ENCODE measurements at regions not wholly inside any gene's neighbourhood (a gene's known extent, or its start where the extent isn't known, plus 50 kb on each side); places are given as distances from the start of the nearest gene placed in this dataset.
"Not testable (repeated sequence)": the region's sequence is repeated elsewhere in the genome, so short reads cannot be mapped to it uniquely, and the experiment has no call there.

- ChIA-PET POLR2A (no interaction called here), CTCF (no interaction called here)
- H3K4me1 Mint-ChIP-seq (ENCODE audit: low read depth), result no peaks in the 10 kb centered on the region
- no peaks in the 10 kb centered on the region for H3K36me3 Mint-ChIP-seq (ENCODE audit: low read depth)
- H3K27me3 ChIP-seq (ENCODE audit: control insufficient read depth in 1 of 2, insufficient read depth in 2 of 2, low read length in 2 of 2), result no peaks in the 10 kb centered on the region
- no peak overlapping the region for H3K27ac Mint-ChIP-seq
- no peak for TF ChIP-seq CTCF (IDR thresholded peaks at IDR 0.05)
- no peak for ATAC-seq (ENCODE audit: poor library complexity)
- no peak overlapping the region for H3K4me3 ChIP-seq (ENCODE audit: low read length)
- no peak overlapping the region for H3K27ac ChIP-seq (ENCODE audit: low read depth in 1 of 2, low read length in 2 of 2)
- no peak overlapping the region for H3K4me3 Mint-ChIP-seq
- no peaks in the 10 kb centered on the region for H3K36me3 ChIP-seq (ENCODE audit: insufficient read depth, low read length)
- H3K9me3 ChIP-seq (ENCODE audit: control insufficient read depth in 1 of 2, insufficient read depth in 1 of 2, low read length in 2 of 2), result no peaks in the 10 kb centered on the region
- DNase-seq, result no peak
- no peaks in the 10 kb centered on the region for H3K27me3 Mint-ChIP-seq
- no peaks in the 10 kb centered on the region for H3K9me3 Mint-ChIP-seq
- no peaks in the 10 kb centered on the region for H3K4me1 ChIP-seq (ENCODE audit: insufficient read depth, low read length)
- intact Hi-C loops (cut with DNase I, micrococcal nuclease), result no loop called here
Observed at GRCh38 chrX:69055193-69055592, 110.1 kb downstream of the PJA1 start.

- H3K4me3 Mint-ChIP-seq; H3K4me1 Mint-ChIP-seq (ENCODE audit: low read depth); H3K27me3 ChIP-seq (ENCODE audit: control insufficient read depth in 1 of 2, insufficient read depth in 2 of 2, low read length in 2 of 2); H3K4me1 ChIP-seq (ENCODE audit: insufficient read depth, low read length); intact Hi-C loops (cut with DNase I, micrococcal nuclease); ATAC-seq (ENCODE audit: poor library complexity); POLR2A ChIA-PET; H3K36me3 Mint-ChIP-seq (ENCODE audit: low read depth); H3K27ac ChIP-seq (ENCODE audit: low read depth in 1 of 2, low read length in 2 of 2); H3K36me3 ChIP-seq (ENCODE audit: insufficient read depth, low read length); H3K9me3 ChIP-seq (ENCODE audit: control insufficient read depth in 1 of 2, insufficient read depth in 1 of 2, low read length in 2 of 2); DNase-seq; H3K4me3 ChIP-seq (ENCODE audit: low read length); CTCF ChIA-PET; H3K27me3 Mint-ChIP-seq; H3K27ac Mint-ChIP-seq; H3K9me3 Mint-ChIP-seq: not testable (repeated sequence)
Observed at GRCh38 chrX:69054497-69054896, 110.8 kb downstream of the PJA1 start.

- ChIA-PET CTCF (no interaction called here), POLR2A (no interaction called here)
- no peak overlapping the region for H3K27ac ChIP-seq (ENCODE audit: low read depth in 1 of 2, low read length in 2 of 2)
- peaks cover 4% of the 10 kb centered on the region for H3K27me3 Mint-ChIP-seq
- intact Hi-C loops (cut with DNase I, micrococcal nuclease), result no loop called here
- H3K27ac Mint-ChIP-seq, result no peak overlapping the region
- H3K4me3 ChIP-seq (ENCODE audit: low read length), result no peak overlapping the region
- no peaks in the 10 kb centered on the region for H3K4me1 Mint-ChIP-seq (ENCODE audit: low read depth)
- no peaks in the 10 kb centered on the region for H3K36me3 ChIP-seq (ENCODE audit: insufficient read depth, low read length)
- H3K27me3 ChIP-seq (ENCODE audit: control insufficient read depth in 1 of 2, insufficient read depth in 2 of 2, low read length in 2 of 2), result no peaks in the 10 kb centered on the region
- no peak for TF ChIP-seq CTCF (IDR thresholded peaks at IDR 0.05)
- ATAC-seq (ENCODE audit: poor library complexity), result no peak
- no peak for DNase-seq
- H3K36me3 Mint-ChIP-seq (ENCODE audit: low read depth), result no peaks in the 10 kb centered on the region
- H3K4me1 ChIP-seq (ENCODE audit: insufficient read depth, low read length), result no peaks in the 10 kb centered on the region
- no peak overlapping the region for H3K4me3 Mint-ChIP-seq
- H3K9me3 Mint-ChIP-seq, result no peaks in the 10 kb centered on the region
- H3K9me3 ChIP-seq (ENCODE audit: control insufficient read depth in 1 of 2, insufficient read depth in 1 of 2, low read length in 2 of 2), result no peaks in the 10 kb centered on the region
Observed at GRCh38 chrX:69051901-69052300, 113.4 kb downstream of the PJA1 start.

GRCh38 chrX:69050051-69050765 is 115.0 kb downstream of the PJA1 start:
- DNase-seq (no peak), ATAC-seq (ENCODE audit: poor library complexity) (no peak)
- no peaks in the 10 kb centered on the region for H3K4me1 ChIP-seq (ENCODE audit: insufficient read depth, low read length)
- ChIA-PET POLR2A (no interaction called here), CTCF (no interaction called here)
- H3K4me3 ChIP-seq (ENCODE audit: low read length), result no peak overlapping the region
- H3K27ac ChIP-seq (ENCODE audit: low read depth in 1 of 2, low read length in 2 of 2), result no peak overlapping the region
- no peaks in the 10 kb centered on the region for H3K36me3 ChIP-seq (ENCODE audit: insufficient read depth, low read length)
- peaks cover 4% of the 10 kb centered on the region for H3K27me3 Mint-ChIP-seq
- no peaks in the 10 kb centered on the region for H3K9me3 ChIP-seq (ENCODE audit: control insufficient read depth in 1 of 2, insufficient read depth in 1 of 2, low read length in 2 of 2)
- no peak for TF ChIP-seq CTCF (IDR thresholded peaks at IDR 0.05)
- H3K27ac Mint-ChIP-seq, result no peak overlapping the region
- no peaks in the 10 kb centered on the region for H3K27me3 ChIP-seq (ENCODE audit: control insufficient read depth in 1 of 2, insufficient read depth in 2 of 2, low read length in 2 of 2)
- no peaks in the 10 kb centered on the region for H3K4me1 Mint-ChIP-seq (ENCODE audit: low read depth)
- intact Hi-C loops (cut with DNase I, micrococcal nuclease), result no loop called here
- no peak overlapping the region for H3K4me3 Mint-ChIP-seq
- no peaks in the 10 kb centered on the region for H3K36me3 Mint-ChIP-seq (ENCODE audit: low read depth)
- H3K9me3 Mint-ChIP-seq, result no peaks in the 10 kb centered on the region
